Peyer's patch (tissue), 4 donors: ENCODE measurements at regions not wholly inside any gene's neighbourhood (a gene's known extent, or its start where the extent isn't known, plus 50 kb on each side); places are given as distances from the start of the nearest gene placed in this dataset.

Experiments
- DNase-seq, 3 donors: peaks; one replicate each; pipeline ENCODE4 v3.0.0-alpha.2; 2017 to 2019
- H3K27ac ChIP-seq, 4 donors: fragments of 200-600 bp; sonication (generic); one replicate each; pipeline ENCODE4 v1.5.1; 2016 to 2019
- H3K27me3 ChIP-seq, 2 donors: fragments of 200-600 bp; sonication (generic); one replicate each; pipeline ENCODE4 v1.5.1; 2019
- H3K36me3 ChIP-seq, 3 donors: fragments of 200-600 bp; sonication (generic); one replicate each; pipeline ENCODE4 v1.5.1; 2016 to 2019
- H3K4me1 ChIP-seq, 4 donors: fragments of 200-600 bp; sonication (generic); one replicate each; pipeline ENCODE4 v1.5.1; 2016 to 2019
- H3K4me3 ChIP-seq, 4 donors: fragments of 200-600 bp; sonication (generic); 1 replicate in 3 of 4; 2 replicates in 1 of 4; pipeline ENCODE4 v1.5.1; 2016 to 2019; ENCODE audit warnings: mild to moderate bottlenecking in 1 of 4
- H3K9me3 ChIP-seq, 4 donors: fragments of 200-600 bp; sonication (generic); one replicate each; pipeline ENCODE4 v1.5.1; 2016 to 2019; ENCODE audit warnings: mild to moderate bottlenecking in 1 of 4
- POLR2A ChIP-seq, 2 donors: fragments of 450-650 bp; IDR thresholded peaks; one replicate each; pipeline ENCODE4 v1.5.1; 2017; ENCODE audit warnings: antibody characterized with exemption in 2 of 2, mild to moderate bottlenecking in 2 of 2, moderate library complexity in 2 of 2
- TF ChIP-seq, protein P1 (sequence below), 6 experiments: fragments of 450-650 bp in 4 of 6; fragments of 200-600 bp in 2 of 6; sonication (generic) in 1 of 6; IDR thresholded peaks; one replicate each; pipeline ENCODE4 v1.5.1; 2017 to 2019; ENCODE audit warnings: antibody characterized with exemption in 6 of 6, mild to moderate bottlenecking in 3 of 6, moderate library complexity in 1 of 6

DNA sequence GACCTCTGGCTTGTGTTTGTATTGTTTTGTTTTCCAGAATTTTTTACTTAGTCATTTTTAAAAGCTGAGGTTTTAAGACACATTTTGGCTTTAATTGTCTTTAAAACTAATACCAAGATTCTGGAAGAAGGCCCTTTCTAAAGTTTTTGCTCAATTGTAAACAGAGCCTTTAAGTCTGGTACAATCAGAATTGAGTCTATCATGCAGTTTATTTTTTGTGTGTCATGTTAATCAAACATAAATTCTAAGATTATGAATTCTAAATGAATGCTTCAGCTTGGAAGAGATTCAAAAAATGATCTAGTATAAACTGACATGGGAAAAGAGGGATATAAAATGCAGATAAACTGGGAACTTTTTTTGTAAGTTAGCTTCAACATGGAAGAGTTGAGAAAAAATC is 882.7 kb downstream of the TLE1 start:
- TF ChIP-seq POLR2A (IDR thresholded peaks at IDR 0.05): no peak
- TF ChIP-seq, protein P1, sequence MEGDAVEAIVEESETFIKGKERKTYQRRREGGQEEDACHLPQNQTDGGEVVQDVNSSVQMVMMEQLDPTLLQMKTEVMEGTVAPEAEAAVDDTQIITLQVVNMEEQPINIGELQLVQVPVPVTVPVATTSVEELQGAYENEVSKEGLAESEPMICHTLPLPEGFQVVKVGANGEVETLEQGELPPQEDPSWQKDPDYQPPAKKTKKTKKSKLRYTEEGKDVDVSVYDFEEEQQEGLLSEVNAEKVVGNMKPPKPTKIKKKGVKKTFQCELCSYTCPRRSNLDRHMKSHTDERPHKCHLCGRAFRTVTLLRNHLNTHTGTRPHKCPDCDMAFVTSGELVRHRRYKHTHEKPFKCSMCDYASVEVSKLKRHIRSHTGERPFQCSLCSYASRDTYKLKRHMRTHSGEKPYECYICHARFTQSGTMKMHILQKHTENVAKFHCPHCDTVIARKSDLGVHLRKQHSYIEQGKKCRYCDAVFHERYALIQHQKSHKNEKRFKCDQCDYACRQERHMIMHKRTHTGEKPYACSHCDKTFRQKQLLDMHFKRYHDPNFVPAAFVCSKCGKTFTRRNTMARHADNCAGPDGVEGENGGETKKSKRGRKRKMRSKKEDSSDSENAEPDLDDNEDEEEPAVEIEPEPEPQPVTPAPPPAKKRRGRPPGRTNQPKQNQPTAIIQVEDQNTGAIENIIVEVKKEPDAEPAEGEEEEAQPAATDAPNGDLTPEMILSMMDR (IDR thresholded peaks at IDR 0.05): no peak
- no peak overlapping the region for H3K4me3 ChIP-seq
- H3K27ac ChIP-seq: no peak overlapping the region
- H3K4me1 ChIP-seq: no peaks in the 10 kb centered on the region
- no peaks in the 10 kb centered on the region for H3K27me3 ChIP-seq
- no peak for DNase-seq
- H3K36me3 ChIP-seq: no peaks in the 10 kb centered on the region
- H3K9me3 ChIP-seq: no peaks in the 10 kb centered on the region

DNA sequence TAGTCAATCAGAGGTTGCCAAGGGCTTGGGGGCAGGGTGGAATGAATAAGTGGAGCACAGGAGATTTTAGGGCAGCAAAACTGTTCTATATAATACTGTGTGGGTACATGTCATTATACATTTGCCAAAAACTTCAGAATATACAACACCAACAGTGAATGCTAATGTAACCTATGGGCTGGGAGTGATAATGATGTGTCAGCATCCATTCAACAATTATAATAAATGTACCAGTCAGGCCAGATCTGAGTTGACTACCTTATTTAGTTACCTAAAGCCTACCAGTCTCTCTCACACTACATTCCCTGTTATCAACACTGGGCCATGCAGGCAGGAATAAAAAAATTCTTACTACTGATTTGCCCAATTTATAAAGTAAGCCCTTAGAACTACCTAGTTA is 884.5 kb downstream of the TLE1 start:
- Histone ChIP-seq H3K4me1 (no peaks in the 10 kb centered on the region), H3K9me3 (no peaks in the 10 kb centered on the region), H3K36me3 (no peaks in the 10 kb centered on the region), H3K27me3 (no peaks in the 10 kb centered on the region), H3K4me3 (no peak overlapping the region), H3K27ac (no peak overlapping the region)
- no peak for TF ChIP-seq POLR2A (IDR thresholded peaks at IDR 0.05)
- TF ChIP-seq, protein P1 (IDR thresholded peaks at IDR 0.05): no peak
- no peak for DNase-seq

DNA sequence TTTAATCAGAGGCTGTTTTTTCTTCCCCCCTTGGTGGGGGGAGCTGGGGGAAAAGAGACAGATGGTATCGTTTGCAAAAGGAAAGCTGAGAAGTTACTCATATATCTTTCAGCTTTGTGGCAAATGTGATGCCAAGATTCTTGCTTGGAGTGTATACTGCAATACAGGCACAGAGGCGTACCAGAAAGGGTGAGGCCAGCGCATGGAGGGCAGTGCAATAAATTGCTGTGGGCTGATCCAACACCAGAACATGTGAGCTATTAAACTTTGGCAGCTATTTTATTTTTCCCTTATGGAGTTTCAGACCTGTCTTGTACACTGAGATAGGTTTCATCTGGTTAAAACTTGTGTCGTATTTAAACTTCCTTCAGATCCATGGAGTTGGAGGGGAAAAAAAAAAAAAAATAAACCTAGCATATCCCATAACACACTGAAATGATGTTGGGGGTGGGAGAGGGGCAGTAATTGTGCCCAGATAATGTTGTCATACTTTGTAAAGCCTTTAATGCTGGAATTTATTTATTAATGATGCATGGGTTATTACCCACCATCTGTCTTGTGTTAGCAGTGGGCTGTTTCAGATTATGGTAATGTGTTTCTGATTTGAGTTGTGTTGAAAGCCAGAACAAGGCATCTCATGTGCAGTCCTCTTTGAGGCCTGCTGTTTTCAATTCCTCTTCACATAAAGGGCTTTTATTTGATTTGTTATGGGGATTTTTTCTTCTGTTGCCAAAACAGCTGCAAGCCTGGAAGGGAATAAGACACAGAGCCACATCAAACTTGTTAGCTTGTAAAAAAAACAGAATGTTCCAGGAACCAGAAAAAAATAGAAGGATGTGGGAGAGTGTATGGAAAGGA is 891.3 kb downstream of the TLE1 start:
- DNase-seq: no peak

DNA sequence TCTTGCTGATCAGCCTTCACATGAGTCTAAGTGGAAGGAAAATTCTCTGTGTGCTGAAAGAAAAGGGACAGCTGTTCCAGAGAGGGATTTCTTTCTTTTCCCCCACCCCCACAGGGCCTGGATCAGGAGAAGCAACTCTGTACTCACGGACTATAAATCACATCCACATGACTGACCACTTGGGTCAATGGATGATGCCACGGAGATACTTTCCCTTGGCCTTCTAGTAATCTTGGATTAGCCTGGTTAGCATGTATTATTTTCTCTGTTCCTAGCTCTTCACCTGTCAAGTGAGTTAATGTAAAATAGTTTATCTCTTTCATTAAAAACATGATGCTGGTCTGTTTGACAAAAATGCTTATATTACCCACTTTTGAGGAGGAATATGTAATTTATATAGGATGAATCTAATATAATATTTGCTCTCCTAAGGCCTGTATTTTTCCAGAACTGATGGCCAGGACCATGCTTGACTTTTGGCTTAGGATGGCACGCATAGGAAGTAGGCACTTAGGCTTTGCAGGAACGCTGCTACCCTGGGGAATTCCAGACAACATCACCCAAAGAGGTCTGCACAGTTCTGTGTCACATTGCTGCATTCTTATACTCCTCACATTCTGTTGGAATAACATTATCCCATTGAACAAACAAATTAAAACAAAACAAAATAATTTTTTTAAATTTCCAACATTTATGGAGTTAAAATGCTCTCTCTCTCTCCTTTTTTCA is 892.1 kb downstream of the TLE1 start:
- Histone ChIP-seq H3K36me3 (no peaks in the 10 kb centered on the region), H3K4me3 (no peak overlapping the region), H3K27me3 (no peaks in the 10 kb centered on the region), H3K27ac (peak overlapping the region in 1 of 4 donors; percentile 39), H3K4me1 (peaks cover 0 to 10% (median 0%) of the 10 kb centered on the region in 4 donors), H3K9me3 (no peaks in the 10 kb centered on the region)
- TF ChIP-seq, protein P1 (IDR thresholded peaks at IDR 0.05): no peak
- TF ChIP-seq POLR2A (IDR thresholded peaks at IDR 0.05): no peak
- no peak for DNase-seq

More for the DNA sequence above, 891.3 kb downstream of the TLE1 start:
- Histone ChIP-seq H3K4me3 (no peak overlapping the region), H3K27ac (peak overlapping the region in 1 of 4 donors; percentile 39), H3K4me1 (peaks cover 0 to 10% (median 0%) of the 10 kb centered on the region in 4 donors), H3K36me3 (no peaks in the 10 kb centered on the region), H3K27me3 (no peaks in the 10 kb centered on the region), H3K9me3 (no peaks in the 10 kb centered on the region)
- no peak for TF ChIP-seq POLR2A (IDR thresholded peaks at IDR 0.05)
- TF ChIP-seq, protein P1 (IDR thresholded peaks at IDR 0.05): no peak

DNA sequence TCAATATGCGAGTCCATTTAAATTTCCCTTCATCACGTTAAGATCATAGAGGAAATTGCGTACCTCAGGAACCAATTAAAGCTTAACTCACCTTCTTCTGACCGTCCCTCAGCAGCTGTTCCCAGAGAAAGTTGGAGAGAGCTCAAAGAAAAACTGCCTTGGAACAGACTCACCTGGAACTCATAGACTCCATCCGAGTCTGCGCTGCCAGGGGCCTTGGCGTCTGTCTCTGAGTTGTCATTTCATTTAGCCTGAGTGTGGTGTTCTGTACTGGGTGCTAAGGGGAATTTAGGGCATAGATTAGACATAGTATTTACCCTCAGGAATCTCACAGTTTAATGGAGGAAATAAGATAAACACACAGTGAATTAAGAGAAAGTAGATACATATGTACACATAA is 892.7 kb downstream of the TLE1 start:
- H3K27ac ChIP-seq: peak overlapping the region in 1 of 4 donors; percentile 39

More for the DNA sequence above, 892.7 kb downstream of the TLE1 start:
- Histone ChIP-seq H3K27me3 (no peaks in the 10 kb centered on the region), H3K4me1 (peaks cover 0 to 10% (median 0%) of the 10 kb centered on the region in 4 donors), H3K4me3 (no peak overlapping the region), H3K9me3 (no peaks in the 10 kb centered on the region), H3K36me3 (no peaks in the 10 kb centered on the region)
- no peak for DNase-seq
- no peak for TF ChIP-seq POLR2A (IDR thresholded peaks at IDR 0.05)
- TF ChIP-seq, protein P1 (IDR thresholded peaks at IDR 0.05): no peak
